Right renal cortex interstitium (tissue), 3 donors: ENCODE measurements at regions not wholly inside any gene's neighbourhood (a gene's known extent, or its start where the extent isn't known, plus 50 kb on each side); places are given as distances from the start of the nearest gene placed in this dataset.
"Not testable (repeated sequence)": the region's sequence is repeated elsewhere in the genome, so short reads cannot be mapped to it uniquely, and the experiment has no call there.

ENCODE experiments used
- DNase-seq, 3 donors: peaks; one replicate each; pipeline ENCODE4 v3.0.0-alpha.2; 2013; ENCODE audit warnings: low read depth in 3 of 3, low spot score in 2 of 3

DNA sequence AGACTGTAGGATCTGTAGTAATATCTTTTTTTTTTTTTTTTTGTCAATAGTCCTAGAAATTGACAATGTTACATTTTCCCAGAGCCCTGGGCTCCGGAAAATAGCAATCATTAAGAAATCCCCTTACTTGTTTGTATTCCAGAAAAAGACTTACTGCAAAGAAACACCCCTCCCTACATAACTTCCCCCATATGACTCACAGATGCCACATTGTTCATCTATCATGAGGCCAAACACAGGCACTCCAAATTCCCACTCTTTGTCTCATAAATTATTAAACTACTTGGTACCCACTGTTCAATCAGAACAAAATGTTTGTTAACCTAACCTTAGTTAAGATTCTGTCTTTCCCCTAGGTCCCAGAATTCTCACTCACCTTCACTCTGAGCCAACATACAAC is 53.5 kb downstream of the TEX51 start:
- no peak for DNase-seq

DNA sequence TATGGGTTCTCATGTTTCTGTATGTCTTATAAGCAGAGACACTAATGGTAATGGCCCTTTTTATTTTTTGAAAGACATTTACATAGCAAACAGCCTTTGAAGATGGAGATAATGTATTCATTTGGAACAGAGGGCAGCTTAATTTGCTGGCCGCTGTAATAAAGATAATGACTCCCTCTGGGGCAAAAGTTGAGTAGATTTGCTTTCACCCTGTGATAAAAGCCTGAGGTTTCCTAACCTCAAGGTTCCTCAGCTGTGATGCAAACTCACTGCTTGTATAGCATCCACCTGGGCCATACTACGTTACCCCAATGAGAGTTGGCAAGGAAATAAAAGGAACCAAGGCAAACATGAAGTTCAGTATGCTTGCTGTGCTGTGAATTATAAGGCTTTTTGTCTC is 54.8 kb downstream of the TEX51 start:
- DNase-seq: no peak

DNA sequence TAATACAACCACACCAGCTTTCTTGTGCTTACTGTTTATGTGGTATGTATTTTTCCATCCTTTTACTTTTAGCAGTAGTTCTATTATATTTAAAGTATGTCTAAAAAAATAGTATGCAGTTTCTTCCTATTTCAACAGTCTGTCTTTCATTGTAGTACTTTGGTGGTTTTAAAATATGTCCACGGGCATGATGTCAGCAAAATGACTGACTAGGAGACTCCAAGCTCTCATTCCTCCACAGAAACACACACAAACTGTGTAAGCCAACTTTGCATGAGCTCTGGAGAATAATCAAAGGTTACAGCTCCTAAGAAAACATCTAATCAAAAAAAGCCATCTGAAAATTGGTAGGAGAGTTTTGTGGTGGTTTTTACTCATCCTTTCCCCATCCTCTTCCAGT is 56.1 kb downstream of the TEX51 start:
- no peak for DNase-seq

GRCh38 chr2:126956773-126957172 is 58.1 kb downstream of the TEX51 start:
- not testable (repeated sequence) for DNase-seq

DNA sequence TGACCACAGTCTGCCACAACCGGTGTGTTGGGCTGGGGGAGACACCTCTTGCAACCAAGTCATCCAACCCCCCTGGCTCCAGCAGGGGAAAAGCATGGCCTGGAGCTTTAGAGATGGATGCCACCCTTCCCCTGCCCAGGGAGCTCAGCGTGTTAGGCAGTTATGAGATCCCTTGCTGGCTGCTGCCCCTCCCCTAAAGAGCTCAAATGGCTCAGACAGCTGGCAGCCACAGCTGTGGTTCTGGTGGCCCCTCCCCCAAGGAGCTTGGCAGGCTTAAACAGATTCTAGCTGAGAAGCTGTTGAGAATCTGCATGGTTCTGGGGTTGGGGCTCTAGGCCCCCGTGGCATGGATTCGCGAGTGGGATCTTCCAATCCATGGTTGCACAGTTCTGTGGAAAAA is 64.7 kb downstream of the TEX51 start:
- no peak for DNase-seq

- DNase-seq: no peak
Measured at GRCh38 chr2:126966601-126967000, 67.9 kb downstream of the TEX51 start.

- DNase-seq: no peak
Measured at GRCh38 chr2:126970583-126970982, 71.9 kb downstream of the TEX51 start.

GRCh38 chr2:126971162-126971480 is 72.4 kb downstream of the TEX51 start:
- DNase-seq: no peak

- peak; percentile 48 to 58 (median 54) for DNase-seq
Measured at GRCh38 chr2:126971481-126972278, 73.0 kb downstream of the TEX51 start.

DNA sequence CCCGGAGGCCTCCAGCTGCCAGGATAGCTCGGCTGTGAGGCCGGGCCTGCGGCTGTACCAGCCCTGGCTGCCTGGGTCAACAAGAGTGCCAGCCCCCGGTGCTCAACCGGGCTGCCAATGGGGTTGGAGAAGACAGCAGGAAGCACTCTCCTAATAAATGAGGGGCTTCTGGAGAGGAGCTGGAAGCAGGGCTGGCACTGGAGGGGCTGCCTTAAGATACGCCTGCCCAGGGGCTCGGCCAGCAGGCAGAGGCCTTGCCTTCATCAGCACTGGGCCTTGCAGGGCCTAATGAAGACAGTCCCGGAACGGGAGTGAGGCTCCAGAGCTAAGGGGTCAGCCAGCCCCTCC is 73.6 kb downstream of the TEX51 start:
- DNase-seq: no peak

- DNase-seq: no peak
Measured at GRCh38 chr2:126973745-126974144, 75.1 kb downstream of the TEX51 start.

GRCh38 chr2:126975671-126976655 is 77.3 kb downstream of the TEX51 start:
- DNase-seq: no peak

- DNase-seq: no peak
Measured at GRCh38 chr2:126976721-126977328, 78.1 kb downstream of the TEX51 start.

- no peak for DNase-seq
Measured at GRCh38 chr2:126978333-126978732, 79.6 kb downstream of the TEX51 start.

DNA sequence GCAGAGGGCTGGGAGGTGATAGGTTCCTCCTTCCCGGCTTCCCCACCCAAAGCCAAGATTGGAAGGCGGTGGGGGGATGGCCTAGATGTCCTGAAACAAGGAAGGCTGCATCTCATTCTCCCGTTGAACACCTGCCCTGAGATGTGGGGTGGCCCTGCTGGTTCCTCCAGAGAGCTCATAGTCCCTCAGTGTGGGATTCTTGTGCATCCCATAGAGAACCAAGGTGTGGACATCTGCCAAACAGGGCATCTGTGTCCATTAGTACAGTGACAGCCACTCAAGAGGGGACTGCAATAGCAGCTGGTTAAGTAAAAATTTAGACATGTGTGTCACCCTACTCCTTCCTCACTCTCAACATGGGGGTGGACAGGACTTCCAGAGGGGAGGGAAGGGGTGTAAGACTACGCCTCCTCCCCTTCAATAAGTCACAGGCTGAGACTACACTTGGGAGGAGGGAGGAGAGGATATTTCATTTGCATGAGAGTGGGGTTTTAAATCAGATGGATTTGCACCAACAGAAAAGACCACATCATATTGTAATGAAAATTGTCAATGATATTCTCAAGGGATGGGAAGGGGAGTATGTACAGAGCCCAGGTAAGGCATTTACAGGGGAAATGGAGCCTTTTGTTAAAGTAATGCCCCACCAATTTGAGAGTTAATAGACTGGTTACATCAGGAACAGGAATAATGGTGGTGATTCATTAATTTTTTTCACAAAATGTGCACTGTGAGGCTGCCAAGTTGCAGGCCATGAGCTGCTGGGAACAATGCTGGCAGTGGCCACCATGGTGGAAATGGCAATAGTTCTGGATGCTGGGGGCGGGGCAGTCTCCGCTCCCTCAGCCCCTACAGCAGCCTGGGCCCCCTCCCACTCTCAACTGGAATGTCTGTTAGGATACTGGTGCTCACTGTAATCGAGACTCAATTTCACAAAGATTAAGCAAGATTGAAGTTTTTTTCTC is 80.6 kb downstream of the TEX51 start:
- DNase-seq: no peak

GRCh38 chr2:126981476-126981875 is 82.8 kb downstream of the TEX51 start:
- DNase-seq: no peak

GRCh38 chr2:126982935-126983334 is 84.2 kb downstream of the TEX51 start:
- no peak for DNase-seq

DNA sequence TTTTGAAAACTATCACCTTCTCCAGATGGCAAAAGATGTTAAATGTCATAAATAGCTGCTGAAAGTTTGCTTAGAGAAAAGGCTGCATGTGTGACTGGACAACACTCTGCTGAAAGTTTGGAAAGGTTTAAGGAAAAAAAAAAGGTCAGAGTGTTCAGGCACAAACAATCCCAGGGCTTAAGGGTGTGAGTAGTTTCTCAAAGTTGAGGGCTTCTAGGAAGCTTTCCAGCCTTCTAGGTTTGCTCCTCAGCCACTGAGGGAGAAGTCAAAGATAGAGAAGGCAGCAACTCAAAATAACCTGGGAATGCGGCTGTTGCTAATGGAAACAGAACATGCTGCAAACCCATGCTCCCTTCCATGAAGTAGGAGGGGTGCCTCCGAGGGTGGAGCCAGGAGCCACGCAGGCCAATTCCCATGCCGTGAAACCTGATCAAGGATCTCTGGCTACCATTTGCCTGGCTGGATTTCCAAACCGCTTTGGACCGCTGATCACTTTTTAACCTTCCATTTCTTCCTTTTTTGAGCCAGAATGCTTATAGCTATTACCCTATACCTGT is 88.0 kb downstream of the TEX51 start:
- DNase-seq: no peak

GRCh38 chr2:126988482-126988881 is 89.8 kb downstream of the TEX51 start:
- DNase-seq: no peak

DNA sequence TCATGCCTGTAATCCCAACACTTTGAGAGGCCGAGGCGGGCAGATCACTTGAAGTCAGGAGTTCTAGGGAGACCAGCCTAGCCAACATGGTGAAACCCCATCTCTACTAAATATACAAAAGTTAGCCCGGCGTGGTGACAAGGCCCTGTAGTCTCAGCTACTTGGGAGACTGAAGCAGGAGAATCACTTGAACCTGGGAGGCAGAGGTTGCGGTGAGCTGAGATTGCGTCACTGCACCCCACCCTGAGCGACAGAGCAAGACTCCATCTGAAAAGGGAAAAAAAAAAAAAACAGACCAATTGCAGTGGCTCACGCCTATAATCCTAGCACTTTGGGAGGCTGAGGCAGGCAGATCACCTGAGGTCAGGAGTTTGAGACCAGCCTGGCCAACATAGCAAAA is 90.4 kb downstream of the TEX51 start:
- DNase-seq: not testable (repeated sequence)
